ENCODE measurements at regions not wholly inside any gene's neighbourhood (a gene's known extent, or its start where the extent isn't known, plus 50 kb on each side); places are given as distances from the start of the nearest gene placed in this dataset.
"Not testable (repeated sequence)": the region's sequence is repeated elsewhere in the genome, so short reads cannot be mapped to it uniquely, and the experiment has no call there.

DNA sequence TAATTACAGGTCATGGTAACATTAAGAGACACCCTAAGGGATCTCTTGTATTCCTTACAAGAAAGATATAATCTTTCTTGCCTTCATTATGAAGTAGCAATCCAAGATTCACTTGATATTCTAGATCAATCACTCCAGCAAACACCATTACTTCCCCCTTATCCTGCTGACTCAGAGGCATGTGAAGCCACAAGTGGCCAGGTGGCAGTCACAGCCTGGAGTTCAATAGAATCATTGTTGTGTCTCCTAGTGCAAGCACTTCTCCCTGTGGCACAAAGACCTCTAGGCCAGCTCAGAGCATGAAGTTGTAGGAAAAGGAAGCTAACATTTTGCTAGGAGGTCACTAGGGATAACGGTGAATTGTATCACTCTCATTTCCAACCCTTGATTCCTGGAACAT is 864.3 kb upstream of the ATXN8OS start:
- no peak for DNase-seq

DNA sequence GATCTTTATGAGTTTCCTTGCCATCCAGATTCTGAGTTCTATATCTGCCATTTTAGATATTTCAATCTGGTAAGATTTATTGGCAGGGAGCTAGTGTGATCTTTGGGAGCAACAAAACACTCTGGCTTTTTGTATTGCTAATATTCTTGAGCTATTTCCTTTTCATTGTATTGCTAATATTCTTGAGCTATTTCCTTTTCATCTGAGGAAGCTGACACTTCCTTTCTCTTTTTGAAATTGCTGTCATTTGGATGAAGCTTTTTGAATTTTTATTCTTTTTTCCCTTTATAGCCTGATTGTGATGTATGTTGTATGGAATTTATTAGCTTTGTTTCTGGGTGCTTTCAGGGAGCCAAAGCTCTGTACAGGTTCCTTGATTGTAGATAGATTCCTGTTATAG is 873.5 kb upstream of the ATXN8OS start:
- no peak for DNase-seq

DNA sequence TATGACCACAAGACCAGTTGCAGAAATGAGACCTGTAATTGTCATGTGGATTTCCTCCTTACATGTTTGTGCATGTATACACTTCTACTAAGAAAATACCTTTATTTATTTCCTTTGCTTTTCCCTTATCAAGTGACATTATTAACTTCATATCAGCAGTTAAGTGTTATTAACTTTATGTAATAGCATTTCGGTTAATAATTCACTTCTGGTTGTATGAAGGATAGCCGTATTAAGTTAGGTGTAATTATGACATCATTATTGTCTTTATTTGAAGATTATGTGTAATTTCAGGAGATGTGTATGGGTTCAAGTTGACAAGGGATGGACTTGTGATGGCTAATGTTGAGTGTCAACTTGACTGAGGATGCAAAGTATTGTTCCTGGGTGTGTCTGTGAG is 881.2 kb upstream of the ATXN8OS start:
- no peak for DNase-seq

DNA sequence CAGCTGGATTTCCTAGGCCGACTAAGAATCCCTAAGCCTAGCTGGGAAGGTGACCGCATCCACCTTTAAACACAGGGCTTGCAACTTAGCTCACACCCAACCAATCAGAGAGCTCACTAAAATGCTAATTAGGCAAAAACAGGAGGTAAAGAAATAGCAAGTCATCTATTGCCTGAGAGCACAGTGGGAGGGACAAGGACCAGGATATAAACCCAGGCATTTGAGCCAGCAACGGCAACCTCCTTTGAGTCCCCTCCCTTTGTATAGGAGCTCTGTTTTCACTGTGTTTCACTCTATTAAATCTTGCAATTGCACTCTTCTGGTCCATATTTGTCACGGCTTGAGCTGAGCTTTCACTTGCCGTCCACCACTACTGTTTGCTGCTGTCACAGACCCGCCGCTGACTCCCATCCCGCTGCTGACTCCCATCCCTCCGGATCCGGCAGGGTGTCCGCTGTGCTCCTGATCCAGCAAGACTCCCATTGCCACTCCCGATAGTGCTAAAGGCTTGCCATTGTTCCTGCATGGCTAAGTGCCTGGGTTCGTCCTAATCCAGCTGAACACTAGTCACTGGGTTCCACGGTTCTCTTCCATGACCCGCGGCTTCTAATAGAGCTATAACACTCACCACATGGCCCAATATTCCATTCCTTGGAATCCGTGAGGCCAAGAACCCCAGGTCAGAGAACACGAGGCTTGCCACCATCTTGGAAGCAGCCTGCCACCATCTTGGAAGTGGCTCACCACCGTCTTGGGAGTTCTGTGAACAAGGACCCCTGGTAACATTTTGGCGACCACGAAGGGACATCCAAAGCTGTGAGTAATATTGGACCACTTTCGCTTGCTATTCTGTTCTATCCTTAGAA is 885.8 kb upstream of the ATXN8OS start:
- DNase-seq: not testable (repeated sequence)

- peak in 1 of 2 experiments; percentile 9 for DNase-seq
These were observed 894.2 kb upstream of the ATXN8OS start for GRCh38 chr13:69213396-69213795.

DNA sequence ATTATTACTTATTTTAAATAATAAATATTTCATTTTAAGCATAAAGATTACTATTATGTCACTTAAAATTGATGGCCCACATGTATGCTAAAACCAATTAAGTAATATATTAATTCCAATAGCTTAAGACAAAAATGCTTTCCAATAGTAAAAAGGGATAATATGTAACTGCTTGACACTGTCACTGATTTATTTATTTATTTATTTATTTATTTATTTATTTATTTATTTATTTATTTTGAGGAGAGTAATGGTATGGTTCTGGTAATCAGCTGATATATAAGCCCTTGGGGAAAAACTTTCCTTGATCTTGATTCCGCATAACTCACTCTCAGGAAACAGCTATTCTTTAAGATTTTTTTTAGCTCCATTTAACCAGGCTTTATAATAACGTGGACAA is 903.0 kb upstream of the ATXN8OS start:
- DNase-seq: no peak

GRCh38 chr13:69202996-69203395 is 904.6 kb upstream of the ATXN8OS start:
- DNase-seq: no peak

DNA sequence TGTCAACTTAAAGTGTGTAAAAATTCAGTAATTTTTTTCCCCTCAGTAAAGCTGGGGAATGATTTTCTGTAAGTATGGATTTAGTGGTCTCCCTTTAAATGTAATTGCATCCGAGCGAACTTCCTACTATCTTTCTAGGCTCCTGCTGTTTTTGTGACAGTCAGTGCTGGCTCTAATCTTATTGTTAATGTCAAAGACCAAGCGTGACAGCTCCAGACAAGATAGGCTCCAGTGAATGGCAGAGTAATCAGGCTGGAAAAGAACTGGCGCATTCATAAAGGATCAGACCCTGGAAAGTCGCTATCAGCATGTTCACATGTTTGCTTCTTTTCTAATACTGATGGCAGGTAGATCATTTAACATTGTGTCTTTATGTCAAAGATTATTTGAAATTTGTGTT is 908.0 kb upstream of the ATXN8OS start:
- DNase-seq: no peak

DNA sequence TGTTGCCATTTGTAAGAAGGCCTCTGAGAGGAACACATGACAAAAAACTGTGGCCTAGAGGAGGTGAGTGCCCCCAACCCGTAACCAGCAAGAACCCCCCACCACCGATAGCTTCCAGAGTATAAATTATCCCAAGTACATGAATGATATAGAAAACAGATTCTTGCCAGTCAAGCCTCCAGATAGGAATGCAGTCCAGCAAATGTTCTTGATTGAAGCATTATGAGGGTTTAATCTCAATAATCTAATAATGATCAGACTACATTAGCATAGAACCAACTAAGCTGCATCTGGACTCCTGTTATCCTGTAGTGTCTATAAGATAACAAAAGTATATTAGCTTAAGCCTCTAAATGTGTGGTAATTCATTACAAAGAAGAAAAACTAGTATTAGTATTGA is 908.9 kb upstream of the ATXN8OS start:
- no peak for DNase-seq

- no peak for DNase-seq
These were observed 913.5 kb upstream of the ATXN8OS start for GRCh38 chr13:69194130-69194529.

- DNase-seq: no peak
These were observed 927.6 kb upstream of the ATXN8OS start for GRCh38 chr13:69180034-69180433.

DNA sequence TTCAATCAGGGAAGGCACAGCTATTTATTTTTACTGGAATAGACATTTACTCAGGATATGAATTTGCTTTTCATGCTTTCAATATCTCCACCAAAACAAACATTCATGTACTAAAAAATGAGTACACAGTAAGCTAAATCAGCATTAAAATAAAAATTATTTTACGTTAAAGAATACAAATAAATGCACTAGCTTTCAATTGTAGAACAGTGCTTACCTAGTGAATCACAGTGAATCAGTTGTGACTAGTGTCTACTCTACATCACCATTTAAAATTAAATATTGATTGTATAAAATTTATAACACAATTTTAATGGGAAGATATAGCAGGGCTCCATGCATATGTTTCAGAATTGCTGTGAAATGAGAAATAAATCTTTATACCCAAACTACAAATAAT is 929.6 kb upstream of the ATXN8OS start:
- no peak for DNase-seq

DNA sequence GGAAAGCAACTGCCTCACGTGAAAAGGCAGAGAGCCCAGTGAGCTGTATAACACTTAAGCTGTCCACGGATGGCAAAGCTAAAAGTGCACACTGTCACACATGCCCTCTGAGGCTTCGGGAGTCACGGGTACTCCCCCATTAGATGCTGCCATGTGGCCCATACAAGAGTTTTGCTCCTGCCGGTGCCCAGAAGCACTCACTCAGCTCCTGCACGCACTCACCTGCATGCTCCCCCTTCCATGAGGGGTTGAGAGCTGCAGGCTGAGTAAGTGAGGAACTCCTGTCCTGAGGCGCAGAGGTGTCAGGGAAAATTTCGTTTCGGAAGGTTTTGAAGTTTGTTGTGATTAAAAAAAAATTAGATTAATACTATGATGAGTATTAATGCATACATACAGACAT is 939.2 kb upstream of the ATXN8OS start:
- DNase-seq: no peak

- DNase-seq: no peak
These were observed 952.5 kb upstream of the ATXN8OS start for GRCh38 chr13:69155136-69155535.

GRCh38 chr13:69142101-69142500 is 965.5 kb upstream of the ATXN8OS start:
- DNase-seq: no peak

- no peak for DNase-seq
These were observed 982.6 kb upstream of the ATXN8OS start for GRCh38 chr13:69124996-69125395.

- DNase-seq: no peak
These were observed 997.6 kb upstream of the ATXN8OS start for GRCh38 chr13:69109891-69110525.

GRCh38 chr13:69108486-69108885 is 999.1 kb upstream of the ATXN8OS start:
- DNase-seq: no peak

- no peak for DNase-seq
These were observed 1000.2 kb upstream of the ATXN8OS start for GRCh38 chr13:69107436-69107835.

GRCh38 chr13:69101841-69102240 is 1005.8 kb upstream of the ATXN8OS start:
- DNase-seq: no peak

- no peak for DNase-seq
These were observed 1013.1 kb upstream of the ATXN8OS start for GRCh38 chr13:69094485-69094884.

GRCh38 chr13:69092615-69093322 is 1014.9 kb upstream of the ATXN8OS start:
- no peak for DNase-seq

DNA sequence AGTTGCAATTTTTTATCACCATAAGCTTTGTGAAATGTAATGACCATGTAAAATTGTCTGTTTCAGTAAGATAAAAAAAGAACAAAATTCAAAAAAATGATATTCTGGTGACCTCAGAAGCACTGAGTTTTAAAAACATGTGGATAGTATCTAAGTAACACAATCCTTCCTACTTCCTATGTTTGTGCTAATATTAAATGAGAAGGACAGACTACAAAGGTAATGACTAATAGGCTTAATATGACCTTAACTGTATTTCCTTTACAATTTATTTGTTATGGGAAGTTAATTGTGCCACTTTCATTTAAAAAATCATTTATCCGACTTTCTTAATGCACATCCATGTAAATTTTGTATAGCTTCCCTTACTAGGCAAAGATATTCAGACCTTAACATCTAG is 1030.4 kb upstream of the ATXN8OS start:
- no peak for DNase-seq

DNA sequence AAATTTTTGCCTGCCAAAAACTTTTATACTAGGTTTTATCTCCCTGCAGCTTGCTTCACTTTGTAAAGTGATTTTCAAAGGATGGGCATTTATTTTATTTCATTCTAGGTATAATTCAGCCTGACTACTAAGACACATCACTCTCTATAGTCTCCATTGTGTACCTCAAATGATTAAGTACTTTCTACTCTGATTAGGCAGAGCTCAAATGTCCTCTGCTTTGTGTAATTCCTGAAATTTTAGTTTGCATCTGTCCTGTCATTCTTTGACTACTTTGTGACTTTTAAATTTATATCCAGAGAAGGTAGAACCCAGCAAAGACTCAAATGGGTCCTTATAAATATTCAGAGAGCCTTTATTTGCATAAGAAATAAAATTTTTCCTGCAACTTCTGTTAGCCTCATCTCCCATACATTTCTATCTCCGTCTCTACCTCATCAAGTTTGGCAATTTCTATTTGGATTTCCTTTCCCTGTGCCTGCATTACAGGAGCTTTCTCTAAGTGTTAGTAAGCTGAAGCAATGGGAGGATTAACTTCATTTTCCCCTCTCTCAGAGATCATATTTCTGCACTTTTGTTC is 1038.0 kb upstream of the ATXN8OS start:
- no peak for DNase-seq
